ENCODE measurements at regions not wholly inside any gene's neighbourhood (a gene's known extent, or its start where the extent isn't known, plus 50 kb on each side); places are given as distances from the start of the nearest gene placed in this dataset.

DNA sequence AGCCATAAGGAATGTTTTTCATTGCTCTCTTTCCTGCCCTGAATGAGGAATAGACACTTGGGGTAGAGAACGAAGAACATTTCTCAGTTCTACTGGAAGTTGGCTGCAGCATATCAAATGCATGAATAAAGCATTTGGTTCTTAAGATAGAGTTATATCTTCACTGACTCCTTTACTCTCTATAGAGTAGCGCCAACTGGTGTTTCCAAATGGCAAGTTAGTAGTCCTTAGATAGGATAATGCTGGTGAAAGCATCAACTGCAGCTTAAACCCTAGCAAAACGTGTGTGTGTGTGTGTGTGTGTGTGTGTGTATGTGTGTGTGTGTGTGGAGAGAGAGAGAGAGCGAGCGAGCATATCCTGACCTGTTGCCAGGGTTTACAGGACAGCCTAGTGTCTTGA is 62.2 kb upstream of the FRMPD4 start (continued):
- TF ChIP-seq ZHX1 (CRISPR knock-in tag; IDR thresholded peaks at IDR 0.05; ENCODE audit: low read depth) (no peak), ZNF550 (CRISPR knock-in tag; IDR thresholded peaks at IDR 0.05; ENCODE audit: borderline replicate concordance) (no peak), ATF1 (CRISPR knock-in tag; IDR thresholded peaks at IDR 0.05) (no peak), FOXJ3 (CRISPR knock-in tag; IDR thresholded peaks at IDR 0.05; ENCODE audit: borderline replicate concordance) (no peak), ZNF782 (CRISPR knock-in tag; IDR thresholded peaks at IDR 0.05; ENCODE audit: borderline replicate concordance) (no peak)

DNA sequence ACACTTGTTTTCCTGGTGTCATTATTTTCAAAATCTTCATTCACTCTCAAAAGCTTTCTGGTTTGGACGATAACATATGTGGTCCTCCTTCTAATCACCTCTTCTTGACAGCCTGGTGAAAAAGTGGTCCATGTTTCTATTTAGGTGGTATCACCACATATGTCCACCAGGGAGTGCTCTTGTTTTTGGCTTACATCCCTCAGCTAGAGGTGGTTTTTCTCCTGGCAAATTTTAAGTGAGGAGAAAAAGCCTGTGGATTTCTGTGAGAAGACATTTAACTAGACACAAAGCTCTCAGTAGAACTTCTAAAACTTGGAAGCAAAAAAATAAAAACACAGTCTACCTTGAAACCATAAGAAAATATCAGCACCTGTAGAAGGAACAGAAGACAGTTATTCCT is 58.0 kb upstream of the FRMPD4 start:
- Histone ChIP-seq H3K4me3 (replicated peaks in 1 of 3; ENCODE audit: insufficient read depth in 1 of 3, low read depth in 2 of 3, low read length in 3 of 3) (no peak overlapping the region), H3K4me1 (ENCODE audit: insufficient read depth, low read length) (no peaks in the 10 kb centered on the region), H3K36me3 (replicated peaks in 1 of 2; ENCODE audit: control insufficient read depth in 1 of 2, insufficient read depth in 2 of 2, low read length in 2 of 2) (no peaks in the 10 kb centered on the region), H3K9ac (ENCODE audit: insufficient read depth, low read depth, low read length) (no peak overlapping the region), H4K20me1 (ENCODE audit: insufficient read depth, low read length) (no peaks in the 10 kb centered on the region), H3K79me2 (ENCODE audit: insufficient read depth, low read length) (no peaks in the 10 kb centered on the region), H3K27ac (ENCODE audit: extremely low read length, insufficient read depth, low read length) (no peak overlapping the region), H3K4me2 (ENCODE audit: low read depth, low read length) (no peak overlapping the region), H3K9me3 (ENCODE audit: low read length) (no peaks in the 10 kb centered on the region), H2AFZ (ENCODE audit: low read length) (no peak overlapping the region), H3K27me3 (ENCODE audit: control insufficient read depth in 1 of 2, insufficient read depth in 2 of 2, low read length in 2 of 2) (no peaks in the 10 kb centered on the region)
- ChIA-PET POLR2A (no interaction called here), CTCF (ENCODE audit: low intra/inter-chr PET ratio, low total read pairs) (interaction anchor here (0.8 to 1.1 kb wide), 2 partner anchors 488 to 622 kb away, joined by 3 to 6 read pairs; no protein-coding TSS in a partner anchor)
- 0% methylated on average over 1 of the region's 1 CpG for WGBS (ENCODE audit: low lambda C conversion rate)
- intact Hi-C loops (cut with micrococcal nuclease; ENCODE audit: unreplicated experiment) (no loop called here), in situ Hi-C loops (cut with HindIII; ENCODE audit: extremely low pct_ligation_motif_present, low pct_unique_long_range_greater_than_20kb) (no loop called here)
- peak; percentile 61 for FAIRE-seq
- BruUV-seq (replicated peaks): no TSS peak
- ATAC-seq: no peak
- peak; percentile 2 for DNase-seq (ENCODE audit: low spot score)
- no peak for TF ChIP-seq ZNF318 (CRISPR knock-in tag; IDR thresholded peaks at IDR 0.05)
- TF ChIP-seq ZNF207 (IDR thresholded peaks at IDR 0.05; ENCODE audit: borderline replicate concordance): no peak
- TF ChIP-seq ZNF343 (CRISPR knock-in tag; IDR thresholded peaks at IDR 0.05): no peak
- TF ChIP-seq, protein P1, sequence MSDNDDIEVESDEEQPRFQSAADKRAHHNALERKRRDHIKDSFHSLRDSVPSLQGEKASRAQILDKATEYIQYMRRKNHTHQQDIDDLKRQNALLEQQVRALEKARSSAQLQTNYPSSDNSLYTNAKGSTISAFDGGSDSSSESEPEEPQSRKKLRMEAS (IDR thresholded peaks at IDR 0.05): no peak
- TF ChIP-seq TARDBP (CRISPR knock-in tag; IDR thresholded peaks at IDR 0.05): no peak

Measured in HepG2 (cell line).